Epidermal melanocyte (primary cell): ENCODE measurements at regions not wholly inside any gene's neighbourhood (a gene's known extent, or its start where the extent isn't known, plus 50 kb on each side); places are given as distances from the start of the nearest gene placed in this dataset.
A peak's percentile ranks its signal among the peaks of the same experiment; 100 is the strongest.

ENCODE experiments used
- DNase-seq: peaks from one replicate; pipeline ENCODE4 v3.0.0; 2011; ENCODE audit warnings: low spot score; ENCODE audit not compliant: insufficient read length

GRCh38 chr11:100636536-100636935 is 50.6 kb upstream of the ARHGAP42 start:
- peak; percentile 28 for DNase-seq
